HepG2 (cell line): ENCODE measurements at regions not wholly inside any gene's neighbourhood (a gene's known extent, or its start where the extent isn't known, plus 50 kb on each side); places are given as distances from the start of the nearest gene placed in this dataset.

ENCODE experiments used
- ARID4A ChIP-seq: sonication (generic); formaldehyde crosslinking; IDR thresholded peaks from 2 replicates; pipeline ENCODE4 v1.5.0; 2020; ENCODE audit warnings: mild to moderate bottlenecking, missing genetic modification reagents, borderline replicate concordance
- E2F2 ChIP-seq: sonication (generic); formaldehyde crosslinking; IDR thresholded peaks from 2 replicates; pipeline ENCODE4 v1.4.0; 2020; ENCODE audit warnings: missing genetic modification reagents, borderline replicate concordance
- RXRB ChIP-seq: IDR thresholded peaks from 2 replicates; pipeline ENCODE4 v1.6.1; 2016; ENCODE audit warnings: borderline replicate concordance, missing genetic modification reagents, missing compliant biosample characterization
- THAP9 ChIP-seq: sonication (generic); formaldehyde crosslinking; IDR thresholded peaks from 2 replicates; pipeline ENCODE4; 2020; ENCODE audit warnings: missing genetic modification reagents, mild to moderate bottlenecking, borderline replicate concordance
- TOPORS ChIP-seq: sonication (generic); formaldehyde crosslinking; IDR thresholded peaks from 2 replicates; pipeline ENCODE4 v1.8.0; 2023; ENCODE audit warnings: mild to moderate bottlenecking, missing genetic modification reagents
- ZNF549 ChIP-seq: sonication (generic); formaldehyde crosslinking; IDR thresholded peaks from 2 replicates; pipeline ENCODE4 v1.5.0; 2020; ENCODE audit warnings: missing genetic modification reagents
- ZNF670 ChIP-seq: sonication (generic); formaldehyde crosslinking; IDR thresholded peaks from 2 replicates; pipeline ENCODE4 v1.8.0; 2022; ENCODE audit warnings: mild to moderate bottlenecking, missing genetic modification reagents, borderline replicate concordance

GRCh38 chr5:106728208-106728607 lies 942.5 kb downstream of the EFNA5 start (continued):
- TF ChIP-seq THAP9 (CRISPR knock-in tag) (no peak), RXRB (CRISPR knock-in tag) (no peak), ARID4A (CRISPR knock-in tag) (no peak), E2F2 (no peak), ZNF549 (no peak), TOPORS (CRISPR knock-in tag) (no peak), ZNF670 (CRISPR knock-in tag) (no peak)
